GM12873 (cell line): ENCODE measurements at regions not wholly inside any gene's neighbourhood (a gene's known extent, or its start where the extent isn't known, plus 50 kb on each side); places are given as distances from the start of the nearest gene placed in this dataset.

Experiments
- TF ChIP-seq, protein P1 (sequence below): IDR thresholded peaks from 2 replicates; pipeline ENCODE4 v1.5.1; 2012; ENCODE audit warnings: low read depth, mild to moderate bottlenecking, moderate library complexity, low read length, control low read depth; ENCODE audit not compliant: insufficient read depth; ENCODE audit errors: missing control alignments

DNA sequence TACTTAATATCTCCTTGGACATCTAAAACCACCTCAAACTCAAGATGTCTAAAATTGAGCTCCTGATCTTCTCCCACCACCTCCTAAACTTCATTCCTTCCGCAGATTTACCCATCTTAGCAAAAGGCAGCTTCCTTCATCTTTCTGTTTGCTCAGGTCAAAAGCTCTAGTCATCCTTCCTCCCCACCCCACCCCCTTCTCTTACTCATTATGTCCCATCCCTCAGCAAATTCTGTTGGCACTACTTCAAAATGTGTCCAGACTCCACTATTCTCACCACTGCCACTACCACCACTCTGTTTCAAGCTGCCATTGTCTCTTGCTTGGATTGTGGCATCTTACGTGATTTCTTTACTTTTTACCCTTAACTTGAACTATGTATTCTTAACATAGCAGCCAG, 59.2 kb upstream of the ZDHHC17 start:
- TF ChIP-seq, protein P1, sequence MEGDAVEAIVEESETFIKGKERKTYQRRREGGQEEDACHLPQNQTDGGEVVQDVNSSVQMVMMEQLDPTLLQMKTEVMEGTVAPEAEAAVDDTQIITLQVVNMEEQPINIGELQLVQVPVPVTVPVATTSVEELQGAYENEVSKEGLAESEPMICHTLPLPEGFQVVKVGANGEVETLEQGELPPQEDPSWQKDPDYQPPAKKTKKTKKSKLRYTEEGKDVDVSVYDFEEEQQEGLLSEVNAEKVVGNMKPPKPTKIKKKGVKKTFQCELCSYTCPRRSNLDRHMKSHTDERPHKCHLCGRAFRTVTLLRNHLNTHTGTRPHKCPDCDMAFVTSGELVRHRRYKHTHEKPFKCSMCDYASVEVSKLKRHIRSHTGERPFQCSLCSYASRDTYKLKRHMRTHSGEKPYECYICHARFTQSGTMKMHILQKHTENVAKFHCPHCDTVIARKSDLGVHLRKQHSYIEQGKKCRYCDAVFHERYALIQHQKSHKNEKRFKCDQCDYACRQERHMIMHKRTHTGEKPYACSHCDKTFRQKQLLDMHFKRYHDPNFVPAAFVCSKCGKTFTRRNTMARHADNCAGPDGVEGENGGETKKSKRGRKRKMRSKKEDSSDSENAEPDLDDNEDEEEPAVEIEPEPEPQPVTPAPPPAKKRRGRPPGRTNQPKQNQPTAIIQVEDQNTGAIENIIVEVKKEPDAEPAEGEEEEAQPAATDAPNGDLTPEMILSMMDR = no peak

DNA sequence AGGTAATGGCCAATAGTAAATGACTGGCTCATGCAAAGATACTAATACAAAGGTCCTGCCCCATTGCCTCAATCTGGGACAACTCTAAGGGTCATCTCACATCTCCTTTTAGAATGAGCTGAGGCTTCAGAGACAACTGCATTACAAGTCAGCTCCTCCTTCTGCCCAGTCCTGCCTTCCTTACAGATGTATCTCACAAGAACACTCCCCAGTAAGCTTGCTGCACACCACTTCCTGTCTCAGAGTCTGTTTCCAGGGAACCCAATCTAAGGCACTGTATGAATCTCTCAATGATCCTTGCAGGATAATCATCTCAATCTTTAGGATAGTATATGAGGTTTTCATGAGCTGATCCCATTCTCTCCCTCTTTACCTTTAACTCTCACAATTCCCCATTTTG, 57.8 kb upstream of the ZDHHC17 start:
- TF ChIP-seq, protein P1 = no peak

DNA sequence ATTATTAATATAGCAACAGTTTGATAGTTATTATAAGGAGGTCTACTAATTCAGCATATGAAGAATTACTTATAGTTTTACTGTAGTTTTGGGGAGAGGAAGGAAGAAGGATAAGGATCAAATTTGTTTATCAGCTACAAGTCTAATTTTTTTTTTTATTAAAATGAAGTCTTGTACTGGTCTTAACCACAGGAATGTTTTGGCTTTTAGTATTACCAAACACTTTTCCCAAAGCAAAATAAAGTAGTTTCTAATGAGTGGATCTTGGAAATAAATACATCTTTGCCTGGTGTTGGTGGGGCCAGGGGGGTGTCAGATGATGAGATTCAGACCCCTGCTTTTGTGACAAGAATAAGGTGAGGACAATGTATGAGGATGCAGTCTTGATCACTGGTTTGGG, 57.2 kb upstream of the ZDHHC17 start:
- TF ChIP-seq, protein P1 = no peak

DNA sequence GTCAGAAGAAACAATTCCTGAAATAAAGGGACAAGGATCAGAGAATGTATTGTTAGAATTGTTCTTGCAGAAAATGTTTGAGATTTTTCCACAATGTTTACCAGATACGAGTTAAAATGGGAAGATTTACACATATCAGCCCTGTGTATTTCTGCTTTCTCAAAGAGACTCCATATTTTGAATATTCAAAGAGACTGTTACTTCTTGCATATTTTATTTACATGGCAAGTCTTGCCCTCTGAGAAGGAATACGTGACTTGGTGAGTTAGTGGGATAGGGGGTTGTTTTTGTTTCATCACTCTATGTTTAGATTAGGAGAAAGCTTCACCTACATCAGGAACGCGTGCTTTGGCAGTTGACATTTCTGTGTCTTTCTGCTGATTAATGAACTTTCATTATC, 56.1 kb upstream of the ZDHHC17 start:
- TF ChIP-seq, protein P1 = no peak

DNA sequence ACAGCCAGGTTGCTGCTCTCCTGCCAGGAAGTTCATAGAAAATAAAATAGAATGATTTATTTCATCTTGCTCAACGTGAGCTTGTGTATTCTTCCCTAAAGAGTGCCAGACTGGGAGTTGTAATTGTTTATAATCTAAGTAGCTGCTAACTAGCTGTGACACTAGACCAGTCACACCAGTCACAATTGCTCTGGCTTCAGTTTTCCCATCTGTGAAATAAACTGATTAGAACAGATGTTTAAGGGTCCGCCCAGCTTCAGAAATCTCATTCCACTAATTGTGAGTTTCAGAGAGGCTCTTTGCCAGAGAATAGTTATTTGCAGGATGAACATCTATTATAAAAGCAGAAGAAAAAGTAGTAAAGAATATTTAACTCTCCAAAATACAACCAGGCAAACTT, 55.6 kb upstream of the ZDHHC17 start:
- TF ChIP-seq, protein P1 = no peak

DNA sequence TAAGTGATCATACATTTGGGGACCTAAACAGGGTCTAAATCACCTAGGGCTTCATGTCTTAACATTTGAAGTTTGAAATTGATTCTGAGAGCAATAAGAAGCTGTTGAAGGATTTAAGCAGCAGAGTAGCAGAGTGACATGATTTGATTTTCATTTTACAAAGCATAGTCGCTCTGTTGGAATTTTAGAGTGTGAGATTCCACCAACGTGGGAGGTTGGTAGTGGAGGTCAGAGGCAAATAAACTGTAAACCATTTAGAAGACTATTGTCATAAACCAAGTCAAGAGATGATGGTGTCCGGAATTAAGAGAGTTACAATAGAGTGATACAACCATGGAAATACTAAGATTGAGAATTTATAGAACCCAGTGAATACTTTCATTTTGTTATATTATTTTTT, 52.7 kb upstream of the ZDHHC17 start:
- TF ChIP-seq, protein P1 = no peak

DNA sequence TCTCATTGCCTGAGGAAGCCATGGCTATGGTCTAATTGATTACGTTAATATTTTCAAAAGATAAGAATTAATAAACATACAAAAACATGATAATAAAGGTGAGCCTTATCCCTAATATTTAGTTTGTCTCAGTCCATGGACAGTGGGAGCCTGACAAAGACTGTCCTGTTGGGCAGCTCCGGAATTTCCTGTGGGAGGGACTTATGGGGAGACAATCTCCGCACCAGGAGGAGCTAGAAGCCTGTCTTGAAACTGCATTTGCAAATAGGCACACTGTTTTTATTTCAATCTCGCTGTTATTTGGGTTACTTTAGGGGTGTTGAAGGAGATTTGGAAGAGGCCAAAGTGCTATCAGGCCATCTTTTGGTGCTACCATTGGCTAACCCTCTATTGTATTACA, 50.8 kb upstream of the ZDHHC17 start:
- TF ChIP-seq, protein P1 = no peak
